CD4-positive, alpha-beta T cell (primary cell): ENCODE measurements at regions not wholly inside any gene's neighbourhood (a gene's known extent, or its start where the extent isn't known, plus 50 kb on each side); places are given as distances from the start of the nearest gene placed in this dataset.

ENCODE experiments used
- ATAC-seq: fragments of 200-7000 bp; cut with Tn5 transposase; one replicate; pipeline ENCODE4 v1.10.0; 2022; ENCODE audit warnings: mild to moderate bottlenecking; ENCODE audit not compliant: poor library complexity
- CTCF ChIA-PET: fragments of 350-600 bp; sonication (Branson Sonifier 250); formaldehyde crosslinking; loops from one replicate; lab custom pipeline; 2021; ENCODE audit warnings: antibody characterized with exemption, inconsistent platforms; lab: Charles Lee
- POLR2A ChIA-PET: fragments of 350-600 bp; sonication (Branson Sonifier 250); formaldehyde crosslinking; loops from one replicate; lab custom pipeline; 2021; ENCODE audit warnings: antibody characterized with exemption, inconsistent platforms; lab: Charles Lee
- DNase-seq, 14 experiments: peaks; one replicate each; pipeline ENCODE4 v3.0.0-alpha.2; 2013 to 2020; ENCODE audit warnings: mixed read lengths in 2 of 14
- H3K27ac ChIP-seq, 2 donors: one replicate each; pipeline versions ENCODE4 v1.5.1 to v1.7.0; 2013; ENCODE audit warnings: low read length in 2 of 2, low read depth in 1 of 2, mild to moderate bottlenecking in 1 of 2
- H3K27me3 ChIP-seq, 2 experiments: 1 replicate in 1 of 2; 2 replicates in 1 of 2; pipeline versions ENCODE4 v1.6.1 to v1.7.0; 2013; ENCODE audit warnings: low read length in 2 of 2, control low read depth in 1 of 2, mild to moderate bottlenecking in 1 of 2, moderate library complexity in 1 of 2; ENCODE audit not compliant: insufficient read depth in 2 of 2, control insufficient read depth in 1 of 2
- H3K36me3 ChIP-seq: one replicate; pipeline ENCODE4 v1.6.1; 2013; ENCODE audit warnings: low read length, control low read depth; ENCODE audit not compliant: insufficient read depth
- H3K4me1 ChIP-seq: one replicate; pipeline ENCODE4 v1.6.1; 2013; ENCODE audit warnings: low read length, control low read depth; ENCODE audit not compliant: insufficient read depth
- H3K4me3 ChIP-seq: one replicate; pipeline ENCODE4 v1.5.1; 2013; ENCODE audit warnings: mild to moderate bottlenecking, low read length, moderate library complexity
- H3K9me3 ChIP-seq, 2 experiments: 1 replicate in 1 of 2; 2 replicates in 1 of 2; pipeline versions ENCODE4 v1.6.1 to v1.7.0; 2013; ENCODE audit warnings: low read length in 2 of 2, mild to moderate bottlenecking in 2 of 2, control low read depth in 1 of 2, moderate library complexity in 1 of 2; ENCODE audit not compliant: control insufficient read depth in 1 of 2, insufficient read depth in 1 of 2
- H3K27ac Mint-ChIP-seq: one replicate; pipeline ENCODE4 v1.8.0; 2020; ENCODE audit warnings: mixed read lengths
- H3K27me3 Mint-ChIP-seq: one replicate; pipeline ENCODE4 v1.8.0; 2021; ENCODE audit warnings: mixed read lengths
- H3K36me3 Mint-ChIP-seq: one replicate; pipeline ENCODE4 v1.8.0; 2021; ENCODE audit warnings: low read depth, mixed read lengths
- H3K4me1 Mint-ChIP-seq: one replicate; pipeline ENCODE4 v1.8.0; 2021; ENCODE audit warnings: low read depth, mixed read lengths
- H3K4me3 Mint-ChIP-seq: one replicate; pipeline ENCODE4 v1.8.0; 2020; ENCODE audit warnings: mild to moderate bottlenecking, mixed read lengths
- H3K9me3 Mint-ChIP-seq: one replicate; pipeline ENCODE4 v1.8.0; 2020; ENCODE audit warnings: mixed read lengths
- intact Hi-C, 2 experiments: fragments of 100-400 bp; cut with DNase I in 1 of 2; cut with micrococcal nuclease in 1 of 2; formaldehyde crosslinking; loops; one replicate each; pipeline versions ENCODE4 v1.15.1 to v1.9.0; 2023 to 2025; cut with DNase I, micrococcal nuclease
- TF ChIP-seq, protein P1 (sequence below): fragments of 200-600 bp; IDR thresholded peaks from one replicate; pipeline ENCODE4 v1.8.0; 2022; ENCODE audit warnings: antibody characterized with exemption, mild to moderate bottlenecking

DNA sequence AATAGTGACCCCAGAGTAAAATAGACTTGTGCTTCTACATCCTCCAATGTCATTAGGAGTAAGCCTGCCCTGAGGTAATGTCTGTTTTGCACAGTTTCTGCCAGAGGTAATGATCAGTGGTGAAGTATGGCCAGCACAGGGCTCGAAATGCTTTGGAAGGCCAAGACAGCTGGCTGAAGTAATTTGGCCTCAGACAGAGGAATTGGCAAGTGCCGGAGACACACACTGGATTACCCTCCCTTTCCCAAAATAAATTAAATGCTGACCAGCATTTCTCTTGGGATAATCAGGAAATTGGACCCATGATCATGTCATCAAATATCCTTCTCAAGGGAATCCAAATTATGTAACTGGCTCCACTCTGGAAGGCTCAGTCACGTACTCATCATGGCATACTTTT, 379.0 kb upstream of the CHST9 start:
- H3K4me1 Mint-ChIP-seq: no peaks in the 10 kb centered on the region
- ATAC-seq (no peak), DNase-seq (no peak)
- Histone ChIP-seq H3K27ac (no peak overlapping the region), H3K4me1 (no peaks in the 10 kb centered on the region), H3K27me3 (no peaks in the 10 kb centered on the region), H3K36me3 (no peaks in the 10 kb centered on the region), H3K9me3 (peaks cover 5 to 13% of the 10 kb centered on the region in 2 experiments), H3K4me3 (no peak overlapping the region)
- H3K27me3 Mint-ChIP-seq: no peaks in the 10 kb centered on the region
- no peak overlapping the region for H3K4me3 Mint-ChIP-seq
- H3K36me3 Mint-ChIP-seq: no peaks in the 10 kb centered on the region
- TF ChIP-seq, protein P1, sequence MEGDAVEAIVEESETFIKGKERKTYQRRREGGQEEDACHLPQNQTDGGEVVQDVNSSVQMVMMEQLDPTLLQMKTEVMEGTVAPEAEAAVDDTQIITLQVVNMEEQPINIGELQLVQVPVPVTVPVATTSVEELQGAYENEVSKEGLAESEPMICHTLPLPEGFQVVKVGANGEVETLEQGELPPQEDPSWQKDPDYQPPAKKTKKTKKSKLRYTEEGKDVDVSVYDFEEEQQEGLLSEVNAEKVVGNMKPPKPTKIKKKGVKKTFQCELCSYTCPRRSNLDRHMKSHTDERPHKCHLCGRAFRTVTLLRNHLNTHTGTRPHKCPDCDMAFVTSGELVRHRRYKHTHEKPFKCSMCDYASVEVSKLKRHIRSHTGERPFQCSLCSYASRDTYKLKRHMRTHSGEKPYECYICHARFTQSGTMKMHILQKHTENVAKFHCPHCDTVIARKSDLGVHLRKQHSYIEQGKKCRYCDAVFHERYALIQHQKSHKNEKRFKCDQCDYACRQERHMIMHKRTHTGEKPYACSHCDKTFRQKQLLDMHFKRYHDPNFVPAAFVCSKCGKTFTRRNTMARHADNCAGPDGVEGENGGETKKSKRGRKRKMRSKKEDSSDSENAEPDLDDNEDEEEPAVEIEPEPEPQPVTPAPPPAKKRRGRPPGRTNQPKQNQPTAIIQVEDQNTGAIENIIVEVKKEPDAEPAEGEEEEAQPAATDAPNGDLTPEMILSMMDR: no peak
- no peak overlapping the region for H3K27ac Mint-ChIP-seq
- CTCF ChIA-PET: no interaction called here
- H3K9me3 Mint-ChIP-seq: peaks cover 16% of the 10 kb centered on the region
- POLR2A ChIA-PET: no interaction called here
- intact Hi-C loops: no loop called here

DNA sequence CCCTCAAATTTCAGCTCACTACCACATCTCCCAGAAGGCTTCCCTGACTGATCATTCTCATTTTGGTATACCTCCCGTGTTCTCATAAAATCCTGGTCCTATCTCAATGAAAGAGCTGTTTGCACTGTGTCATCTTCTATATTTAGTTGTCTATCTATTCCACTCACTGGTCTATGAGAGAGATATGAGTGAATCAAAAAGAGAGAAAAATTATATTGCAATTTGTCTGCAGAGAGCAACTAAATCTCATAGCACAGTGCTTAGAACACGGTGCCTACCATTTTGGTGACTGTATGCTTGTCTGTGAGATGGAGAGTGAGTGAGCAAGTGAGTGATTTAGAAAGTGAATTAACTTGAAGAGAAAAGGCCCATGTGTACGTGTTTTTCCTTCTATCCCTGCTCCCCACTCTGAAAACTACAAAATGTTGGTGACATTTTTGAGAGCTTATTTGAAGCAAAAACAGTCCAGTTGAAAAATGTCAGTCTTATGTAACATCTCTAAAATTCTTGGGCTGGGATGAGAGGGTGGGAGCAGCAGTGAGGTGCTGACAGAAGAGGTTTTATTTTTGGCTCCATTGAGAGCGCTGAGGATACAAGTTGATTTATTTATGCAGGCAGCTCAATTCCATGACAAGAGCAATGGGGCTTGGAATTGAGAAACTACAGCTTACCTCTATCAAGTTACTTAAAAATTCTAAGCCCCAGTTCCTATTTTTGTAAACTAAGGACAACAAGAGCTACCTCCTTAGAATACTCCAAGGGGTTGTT, 373.5 kb upstream of the CHST9 start:
- POLR2A ChIA-PET: no interaction called here
- intact Hi-C loops: no loop called here
- no peaks in the 10 kb centered on the region for H3K36me3 ChIP-seq
- H3K4me1 ChIP-seq: no peaks in the 10 kb centered on the region
- no peaks in the 10 kb centered on the region for H3K36me3 Mint-ChIP-seq
- H3K9me3 Mint-ChIP-seq: peaks cover 14% of the 10 kb centered on the region
- TF ChIP-seq, protein P1: no peak
- H3K4me1 Mint-ChIP-seq: no peaks in the 10 kb centered on the region
- CTCF ChIA-PET: no interaction called here
- peaks cover 0 to 5% of the 10 kb centered on the region in 2 experiments for H3K9me3 ChIP-seq
- H3K4me3 Mint-ChIP-seq: no peak overlapping the region
- no peak for DNase-seq
- no peak overlapping the region for H3K27ac ChIP-seq
- H3K27ac Mint-ChIP-seq: no peak overlapping the region
- H3K27me3 ChIP-seq: no peaks in the 10 kb centered on the region
- no peaks in the 10 kb centered on the region for H3K27me3 Mint-ChIP-seq
- ATAC-seq: no peak
- H3K4me3 ChIP-seq: no peak overlapping the region

GRCh38 chr18:27556741-27557140, 371.6 kb upstream of the CHST9 start:
- DNase-seq: no peak
- ChIA-PET CTCF (no interaction called here), POLR2A (no interaction called here)
- TF ChIP-seq, protein P1: no peak
- H3K4me1 ChIP-seq: no peaks in the 10 kb centered on the region
- no peaks in the 10 kb centered on the region for H3K36me3 ChIP-seq
- no peak overlapping the region for H3K4me3 ChIP-seq
- Mint-ChIP-seq H3K4me3 (no peak overlapping the region), H3K27me3 (no peaks in the 10 kb centered on the region), H3K9me3 (peaks cover 11% of the 10 kb centered on the region), H3K27ac (no peak overlapping the region), H3K4me1 (no peaks in the 10 kb centered on the region), H3K36me3 (no peaks in the 10 kb centered on the region)
- no peak for ATAC-seq
- H3K27me3 ChIP-seq: no peaks in the 10 kb centered on the region
- intact Hi-C loops: no loop called here
- no peak overlapping the region for H3K27ac ChIP-seq
- no peaks in the 10 kb centered on the region for H3K9me3 ChIP-seq
